IMR-90 (cell line): ENCODE measurements at regions not wholly inside any gene's neighbourhood (a gene's known extent, or its start where the extent isn't known, plus 50 kb on each side); places are given as distances from the start of the nearest gene placed in this dataset.

Source experiments
- ATAC-seq: fragments of 200-7000 bp; cut with Tn5 transposase; 2 replicates; pipeline ENCODE4 v1.9.1; 2020; ENCODE audit warnings: low read depth, mild to moderate bottlenecking, moderate library complexity
- BruUV-seq: library from RNA; stranded (reverse); fragments of 400-500 nt; replicated peaks from 2 replicates; lab custom pipeline; 2021; lab: Mats Ljungman, UMichigan
- CTCF ChIA-PET: fragments of 300-600 bp; formaldehyde crosslinking; extraction: SDS; loops from one replicate; lab custom pipeline; 2021; ENCODE audit warnings: antibody characterized with exemption; lab: Yijun Ruan, JAX
- POLR2A ChIA-PET: fragments of 300-600 bp; sonication (Branson Sonifier 250); formaldehyde crosslinking; loops from one replicate; lab custom pipeline; 2022; ENCODE audit warnings: antibody characterized with exemption; ENCODE audit not compliant: unreplicated experiment; lab: Charles Lee
- DNase-seq: peaks from one replicate; pipeline ENCODE4 v3.0.0; 2013
- H2AFZ ChIP-seq: replicated peaks from 2 replicates; pipeline ENCODE3; 2013; ENCODE audit warnings: low read length, mild to moderate bottlenecking; ENCODE audit not compliant: poor library complexity
- H2AK5ac ChIP-seq: 2 replicates; pipeline ENCODE4 v1.6.1; 2013; ENCODE audit warnings: low read depth, low read length, inconsistent platforms
- H2AK9ac ChIP-seq: replicated peaks from 2 replicates; pipeline ENCODE3; 2013; ENCODE audit warnings: mild to moderate bottlenecking, low read depth, low read length, moderate library complexity; ENCODE audit not compliant: poor library complexity
- H2BK120ac ChIP-seq: 2 replicates; pipeline ENCODE4 v1.6.1; 2013; ENCODE audit warnings: low read depth, low read length, inconsistent platforms
- H2BK15ac ChIP-seq: 3 replicates; pipeline ENCODE4 v1.6.1; 2013; ENCODE audit warnings: low read depth, low read length, inconsistent platforms
- H2BK20ac ChIP-seq: 2 replicates; pipeline ENCODE4 v1.6.1; 2013; ENCODE audit warnings: low read depth, mild to moderate bottlenecking, inconsistent platforms, low read length, moderate library complexity
- H2BK5ac ChIP-seq: 2 replicates; pipeline ENCODE4 v1.6.1; 2013; ENCODE audit warnings: mild to moderate bottlenecking, low read depth, low read length, inconsistent platforms; ENCODE audit not compliant: poor library complexity, severe bottlenecking
- H3K14ac ChIP-seq: replicated peaks from 2 replicates; pipeline ENCODE4 v1.6.1; 2013; ENCODE audit warnings: low read depth, low read length, inconsistent platforms
- H3K18ac ChIP-seq: 2 replicates; pipeline ENCODE4 v1.6.1; 2013; ENCODE audit warnings: low read depth, low read length, control low read depth
- H3K23ac ChIP-seq: 2 replicates; pipeline ENCODE4 v1.6.1; 2013; ENCODE audit warnings: low read depth, low read length, inconsistent platforms
- H3K27ac ChIP-seq: 2 replicates; pipeline ENCODE4 v1.5.1; 2013; ENCODE audit warnings: mild to moderate bottlenecking, control low read depth, low read length; ENCODE audit not compliant: insufficient read depth
- H3K27me3 ChIP-seq: 2 replicates; pipeline ENCODE4 v1.6.1; 2013; ENCODE audit warnings: low read length; ENCODE audit not compliant: control insufficient read depth, insufficient read depth
- H3K36me3 ChIP-seq: 2 replicates; pipeline ENCODE4 v1.6.1; 2013; ENCODE audit warnings: low read length, mixed read lengths; ENCODE audit not compliant: control insufficient read depth, insufficient read depth
- H3K4ac ChIP-seq: 2 replicates; pipeline ENCODE4 v1.6.1; 2013; ENCODE audit warnings: low read depth, low read length, inconsistent platforms
- H3K4me1 ChIP-seq: 2 replicates; pipeline ENCODE4 v1.6.1; 2013; ENCODE audit warnings: low read length, mixed read lengths; ENCODE audit not compliant: control insufficient read depth, insufficient read depth
- H3K4me2 ChIP-seq: 2 replicates; pipeline ENCODE4 v1.6.1; 2013; ENCODE audit warnings: low read depth, mild to moderate bottlenecking, control low read depth, low read length, moderate library complexity
- H3K4me3 ChIP-seq: 2 replicates; pipeline ENCODE4 v1.5.1; 2013; ENCODE audit warnings: low read depth, mild to moderate bottlenecking, control low read depth, low read length, moderate library complexity; ENCODE audit not compliant: insufficient read depth
- H3K56ac ChIP-seq: 2 replicates; pipeline ENCODE4 v1.6.1; 2013; ENCODE audit warnings: low read length, inconsistent platforms; ENCODE audit not compliant: insufficient read depth; ENCODE audit errors: extremely low read depth
- H3K79me1 ChIP-seq, 2 experiments: 2 replicates each; pipeline ENCODE4 v1.6.1; 2013; ENCODE audit warnings: low read length in 2 of 2, inconsistent platforms in 1 of 2, low read depth in 1 of 2
- H3K9ac ChIP-seq: 2 replicates; pipeline ENCODE4 v1.6.1; 2013; ENCODE audit warnings: low read depth, low read length, control low read depth
- H3K9me1 ChIP-seq: 2 replicates; pipeline ENCODE4 v1.6.1; 2013; ENCODE audit warnings: low read length, inconsistent platforms; ENCODE audit not compliant: insufficient read depth
- H3K9me3 ChIP-seq: 2 replicates; pipeline ENCODE4 v1.6.1; 2013; ENCODE audit warnings: low read length; ENCODE audit not compliant: control insufficient read depth, insufficient read depth
- H4K20me1 ChIP-seq: 2 replicates; pipeline ENCODE4 v1.6.1; 2013; ENCODE audit warnings: low read length, inconsistent platforms; ENCODE audit not compliant: insufficient read depth
- H4K5ac ChIP-seq: 2 replicates; pipeline ENCODE4 v1.6.1; 2013; ENCODE audit warnings: mild to moderate bottlenecking, low read depth, low read length, control low read depth
- H4K8ac ChIP-seq, 2 experiments: 2 replicates each; pipeline ENCODE4 v1.6.1; 2013; ENCODE audit warnings: low read depth in 2 of 2, low read length in 2 of 2, control low read depth in 1 of 2, inconsistent platforms in 1 of 2
- H4K91ac ChIP-seq: 2 replicates; pipeline ENCODE4 v1.6.1; 2013; ENCODE audit warnings: low read depth, low read length, inconsistent platforms; ENCODE audit not compliant: insufficient read depth
- BHLHE40 ChIP-seq: fragments of 150-350 bp; IDR thresholded peaks from 2 replicates; pipeline ENCODE4 v1.6.1; 2016; ENCODE audit warnings: mild to moderate bottlenecking, low read depth, low read length
- CTCF ChIP-seq: conservative IDR thresholded peaks from 2 replicates; pipeline ENCODE4 v1.5.1; 2012; ENCODE audit warnings: mild to moderate bottlenecking, low read depth, low read length, improper control_type of control experiment
- FOS ChIP-seq: fragments of 150-350 bp; IDR thresholded peaks from 2 replicates; pipeline ENCODE4 v1.6.1; 2016; ENCODE audit warnings: low read depth, low read length
- MAFK ChIP-seq: IDR thresholded peaks from 2 replicates; pipeline ENCODE4 v1.6.1; 2012; ENCODE audit warnings: low read depth, low read length, improper control_type of control experiment
- MAZ ChIP-seq: IDR thresholded peaks from 2 replicates; pipeline ENCODE4 v1.6.1; 2012; ENCODE audit warnings: low read depth, mild to moderate bottlenecking, low read length, improper control_type of control experiment, moderate library complexity, borderline replicate concordance
- MXI1 ChIP-seq: IDR thresholded peaks from 2 replicates; pipeline ENCODE4 v1.6.1; 2012; ENCODE audit warnings: low read depth, mild to moderate bottlenecking, low read length, moderate library complexity, borderline replicate concordance
- RAD21 ChIP-seq: IDR thresholded peaks from 2 replicates; pipeline ENCODE4 v1.6.1; 2012; ENCODE audit warnings: low read length, improper control_type of control experiment
- RCOR1 ChIP-seq: IDR thresholded peaks from 2 replicates; pipeline ENCODE4 v1.6.1; 2012; ENCODE audit warnings: mild to moderate bottlenecking, low read length, improper control_type of control experiment; ENCODE audit not compliant: insufficient replicate concordance
- RFX5 ChIP-seq: IDR thresholded peaks from 2 replicates; pipeline ENCODE4 v1.8.0; 2012; ENCODE audit warnings: low read depth, mild to moderate bottlenecking, low read length, moderate library complexity
- SMC3 ChIP-seq: fragments of 150-350 bp; IDR thresholded peaks from 2 replicates; pipeline ENCODE4 v1.6.1; 2016; ENCODE audit warnings: low read depth, mild to moderate bottlenecking, antibody characterized with exemption, low read length, moderate library complexity
- WGBS, 2 experiments: methylation state at CpG; one replicate each; pipeline versions ENCODE4 v1.1.5 to v1.1.7; 2013; ENCODE audit warnings: missing lambda C conversion rate in 2 of 2; ENCODE audit not compliant: insufficient read length in 1 of 2; ENCODE audit errors: extremely low coverage in 2 of 2; 5-methylcytosine and 5-hydroxymethylcytosine counted together
- dilution Hi-C: fragments of 300-500 bp; cut with HindIII; formaldehyde crosslinking; loops from one replicate; pipeline ENCODE4 v1.14.3; 2018; ENCODE audit warnings: low sequenced_read_pairs; ENCODE audit not compliant: unreplicated experiment
- in situ Hi-C: fragments of 300-500 bp; cut with MboI; formaldehyde crosslinking; loops from 3 replicates; pipeline ENCODE4 v1.14.3; 2019; ENCODE audit warnings: low sequenced_read_pairs, inconsistent platforms, mixed read lengths
- intact Hi-C: fragments of 100-400 bp; cut with micrococcal nuclease; formaldehyde crosslinking; loops from 2 replicates; pipeline ENCODE4 v1.10.0; 2022

GRCh38 chr10:60443346-60443745 is 53.7 kb upstream of the ANK3 start:
- no peak overlapping the region for H2BK20ac ChIP-seq
- no peaks in the 10 kb centered on the region for H3K79me1 ChIP-seq
- H3K4me3 ChIP-seq: no peak overlapping the region
- H3K9ac ChIP-seq: no peak overlapping the region; the same call in 1 of the 2 replicates
- H2BK120ac ChIP-seq: no peak overlapping the region
- dilution Hi-C loops: no loop called here
- BruUV-seq: no TSS peak
- ATAC-seq: no peak
- no peak overlapping the region for H2AK9ac ChIP-seq
- no peak overlapping the region for H4K8ac ChIP-seq
- no peak overlapping the region for H3K18ac ChIP-seq
- H3K23ac ChIP-seq: no peak overlapping the region
- no peak overlapping the region for H3K14ac ChIP-seq
- no CpG with 5 or more reads among the region's 3 CpGs for WGBS, 2 experiments
- DNase-seq: no peak
- no peak overlapping the region for H3K27ac ChIP-seq
- in situ Hi-C loops: loop anchor here (5.0 to 25.0 kb wide), 3 partner anchors 204 to 806 kb away; no protein-coding TSS in a partner anchor
- no peaks in the 10 kb centered on the region for H3K9me1 ChIP-seq
- H4K20me1 ChIP-seq: no peaks in the 10 kb centered on the region
- no peaks in the 10 kb centered on the region for H3K9me3 ChIP-seq
- intact Hi-C loops: loop anchor here (5.0 kb wide), 1 partner anchor 519 kb away; no protein-coding TSS in a partner anchor
- ChIA-PET CTCF (interaction anchor here (1.1 to 4.9 kb wide), 2 partner anchors 199 to 204 kb away, joined by 3 to 35 read pairs; no protein-coding TSS in a partner anchor), POLR2A (no interaction called here)
- no peak overlapping the region for H2BK15ac ChIP-seq
- no peak overlapping the region for H3K4ac ChIP-seq
- H4K5ac ChIP-seq: no peak overlapping the region
- peaks cover 3% of the 10 kb centered on the region; the same call in 1 of the 2 replicates for H3K4me1 ChIP-seq
- no peaks in the 10 kb centered on the region for H3K36me3 ChIP-seq
- TF ChIP-seq RFX5: no peak
- TF ChIP-seq RAD21: no peak
- no peak for TF ChIP-seq BHLHE40
- no peak for TF ChIP-seq MAZ
- TF ChIP-seq MAFK: no peak
- TF ChIP-seq MXI1: no peak
- no peak for TF ChIP-seq RCOR1
- no peak for TF ChIP-seq CTCF
- no peak for TF ChIP-seq FOS
- no peak for TF ChIP-seq SMC3
- H4K91ac ChIP-seq: no peak overlapping the region
- no peak overlapping the region for H2AFZ ChIP-seq
- no peak overlapping the region for H2BK5ac ChIP-seq
- H3K56ac ChIP-seq: no peak overlapping the region
- H3K27me3 ChIP-seq: no peaks in the 10 kb centered on the region; the same call in 1 of the 2 replicates
- H2AK5ac ChIP-seq: no peak overlapping the region
- H3K4me2 ChIP-seq: no peak overlapping the region
